ENCODE measurements at regions not wholly inside any gene's neighbourhood (a gene's known extent, or its start where the extent isn't known, plus 50 kb on each side); places are given as distances from the start of the nearest gene placed in this dataset.

GRCh38 chr5:167036585-167036984 lies 1254.9 kb upstream of the WWC1 start:
- no peak for TF ChIP-seq CTCF (IDR thresholded peaks at IDR 0.05; ENCODE audit: low read depth, low read length)
- DNase-seq (ENCODE audit: extremely low read depth, low read depth) = no peak

- TF ChIP-seq CTCF (IDR thresholded peaks at IDR 0.05; ENCODE audit: low read depth, low read length) = no peak; the same call in 1 of the 2 replicates
- DNase-seq (ENCODE audit: extremely low read depth, low read depth) = no peak
These were observed 1242.3 kb upstream of the WWC1 start for GRCh38 chr5:167049043-167049663.

GRCh38 chr5:167049771-167050567 lies 1241.5 kb upstream of the WWC1 start:
- TF ChIP-seq CTCF (IDR thresholded peaks at IDR 0.05; ENCODE audit: low read depth, low read length) = no peak

GRCh38 chr5:167050568-167051401 lies 1240.7 kb upstream of the WWC1 start:
- no peak for DNase-seq (ENCODE audit: extremely low read depth, low read depth)
- TF ChIP-seq CTCF (IDR thresholded peaks at IDR 0.05; ENCODE audit: low read depth, low read length) = no peak

More at GRCh38 chr5:167049771-167050567, 1241.5 kb upstream of the WWC1 start:
- DNase-seq (ENCODE audit: extremely low read depth, low read depth) = no peak

- no peak for DNase-seq (ENCODE audit: extremely low read depth, low read depth)
- no peak for TF ChIP-seq CTCF (IDR thresholded peaks at IDR 0.05; ENCODE audit: low read depth, low read length)
These were observed 1240.1 kb upstream of the WWC1 start for GRCh38 chr5:167051402-167051768.

GRCh38 chr5:167052791-167053190 lies 1238.7 kb upstream of the WWC1 start:
- no peak for DNase-seq (ENCODE audit: extremely low read depth, low read depth)
- TF ChIP-seq CTCF (IDR thresholded peaks at IDR 0.05; ENCODE audit: low read depth, low read length) = no peak
